ENCODE measurements at regions not wholly inside any gene's neighbourhood (a gene's known extent, or its start where the extent isn't known, plus 50 kb on each side); places are given as distances from the start of the nearest gene placed in this dataset.

DNA sequence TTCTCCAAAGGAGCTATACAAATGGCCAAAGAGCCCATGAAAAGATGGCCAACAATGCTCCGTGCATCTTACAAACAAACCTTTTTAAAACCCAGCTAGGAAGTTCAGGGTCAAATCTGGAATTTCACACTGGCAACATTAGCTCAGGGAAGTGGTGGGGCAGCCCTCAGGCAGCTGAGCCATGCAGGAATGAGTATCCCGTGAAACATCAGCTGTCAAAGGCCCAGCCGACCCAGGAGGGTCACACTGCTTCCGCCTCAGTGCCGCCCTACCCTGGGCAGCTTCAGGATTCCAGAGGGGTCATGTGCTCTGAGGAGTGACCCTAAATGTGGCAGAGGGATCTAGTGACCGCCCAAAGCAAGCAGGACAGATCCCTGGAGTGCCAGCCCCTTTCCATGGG is 73.4 kb downstream of the LINC01488 start:
- peaks cover 4% of the 10 kb centered on the region; the same call in 2 of the 3 replicates for H3K36me3 Mint-ChIP-seq (ENCODE audit: low read depth)
- ATAC-seq = no peak; the same call in 2 of the 3 replicates

DNA sequence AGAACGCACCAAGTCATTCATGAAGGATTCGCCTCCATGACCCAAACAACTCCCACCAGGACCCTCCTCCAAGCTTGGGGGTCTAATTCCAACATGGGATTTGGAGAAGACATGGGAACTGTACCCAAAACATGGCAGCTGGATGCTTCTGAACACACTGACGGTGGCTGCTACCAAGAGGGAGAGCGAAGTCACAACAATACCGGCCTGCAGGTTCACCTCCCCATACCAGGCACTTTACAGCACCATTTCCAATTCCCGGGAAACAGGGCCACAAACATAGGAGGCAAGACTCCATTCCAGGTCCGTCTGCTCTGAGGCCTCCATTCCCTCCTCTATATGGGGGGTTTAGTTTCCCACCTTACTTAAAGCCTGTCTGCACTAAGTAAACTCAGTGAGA is 75.8 kb downstream of the LINC01488 start:
- Histone ChIP-seq H2AFZ (no peak overlapping the region), H3K4me1 (ENCODE audit: insufficient read depth) (no peaks in the 10 kb centered on the region), H3K4me2 (no peak overlapping the region), H3K27me3 (ENCODE audit: insufficient read depth) (no peaks in the 10 kb centered on the region), H3F3A (replicated peaks; ENCODE audit: low read depth) (no peaks in the 10 kb centered on the region), H3K4me3 (no peak overlapping the region), H4K20me1 (replicated peaks; ENCODE audit: insufficient read depth) (no peaks in the 10 kb centered on the region), H3K79me2 (replicated peaks; ENCODE audit: insufficient read depth) (no peaks in the 10 kb centered on the region), H3K9me2 (ENCODE audit: insufficient read depth) (no peaks in the 10 kb centered on the region), H3K36me3 (ENCODE audit: insufficient read depth) (no peaks in the 10 kb centered on the region), H3K27ac (ENCODE audit: low read depth) (no peak overlapping the region)
- DNase-seq (ENCODE audit: low spot score) = no peak
- peaks cover 2% of the 10 kb centered on the region; the same call in 1 of the 3 replicates for H3K9me3 Mint-ChIP-seq
- H3K4me3 Mint-ChIP-seq = no peak overlapping the region
- H3K4me1 Mint-ChIP-seq = no peaks in the 10 kb centered on the region
- ATAC-seq = no peak
- H3K27me3 Mint-ChIP-seq (ENCODE audit: insufficient read depth, low read depth, poor library complexity) = peaks cover 6% of the 10 kb centered on the region
- no peak overlapping the region for H3K27ac Mint-ChIP-seq
- H3K36me3 Mint-ChIP-seq (ENCODE audit: low read depth) = no peaks in the 10 kb centered on the region
- TF ChIP-seq POLR2AphosphoS5 (IDR thresholded peaks at IDR 0.05; ENCODE audit: low read depth) (no peak), ZNF331 (CRISPR knock-in tag; IDR thresholded peaks at IDR 0.05; ENCODE audit: low read depth) (no peak), EZH2phosphoT487 (IDR thresholded peaks at IDR 0.05; ENCODE audit: unreplicated experiment) (no peak), ZNF114 (CRISPR knock-in tag; IDR thresholded peaks at IDR 0.05) (no peak), ZNF462 (CRISPR knock-in tag; IDR thresholded peaks at IDR 0.05) (no peak), EZH2 (IDR thresholded peaks at IDR 0.05; ENCODE audit: low read depth, unreplicated experiment) (no peak), JUNB (IDR thresholded peaks at IDR 0.05; ENCODE audit: unreplicated experiment) (no peak)
- TF ChIP-seq, protein P1, sequence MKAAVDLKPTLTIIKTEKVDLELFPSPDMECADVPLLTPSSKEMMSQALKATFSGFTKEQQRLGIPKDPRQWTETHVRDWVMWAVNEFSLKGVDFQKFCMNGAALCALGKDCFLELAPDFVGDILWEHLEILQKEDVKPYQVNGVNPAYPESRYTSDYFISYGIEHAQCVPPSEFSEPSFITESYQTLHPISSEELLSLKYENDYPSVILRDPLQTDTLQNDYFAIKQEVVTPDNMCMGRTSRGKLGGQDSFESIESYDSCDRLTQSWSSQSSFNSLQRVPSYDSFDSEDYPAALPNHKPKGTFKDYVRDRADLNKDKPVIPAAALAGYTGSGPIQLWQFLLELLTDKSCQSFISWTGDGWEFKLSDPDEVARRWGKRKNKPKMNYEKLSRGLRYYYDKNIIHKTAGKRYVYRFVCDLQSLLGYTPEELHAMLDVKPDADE (IDR thresholded peaks at IDR 0.05) = no peak
- TF ChIP-seq, protein P2, sequence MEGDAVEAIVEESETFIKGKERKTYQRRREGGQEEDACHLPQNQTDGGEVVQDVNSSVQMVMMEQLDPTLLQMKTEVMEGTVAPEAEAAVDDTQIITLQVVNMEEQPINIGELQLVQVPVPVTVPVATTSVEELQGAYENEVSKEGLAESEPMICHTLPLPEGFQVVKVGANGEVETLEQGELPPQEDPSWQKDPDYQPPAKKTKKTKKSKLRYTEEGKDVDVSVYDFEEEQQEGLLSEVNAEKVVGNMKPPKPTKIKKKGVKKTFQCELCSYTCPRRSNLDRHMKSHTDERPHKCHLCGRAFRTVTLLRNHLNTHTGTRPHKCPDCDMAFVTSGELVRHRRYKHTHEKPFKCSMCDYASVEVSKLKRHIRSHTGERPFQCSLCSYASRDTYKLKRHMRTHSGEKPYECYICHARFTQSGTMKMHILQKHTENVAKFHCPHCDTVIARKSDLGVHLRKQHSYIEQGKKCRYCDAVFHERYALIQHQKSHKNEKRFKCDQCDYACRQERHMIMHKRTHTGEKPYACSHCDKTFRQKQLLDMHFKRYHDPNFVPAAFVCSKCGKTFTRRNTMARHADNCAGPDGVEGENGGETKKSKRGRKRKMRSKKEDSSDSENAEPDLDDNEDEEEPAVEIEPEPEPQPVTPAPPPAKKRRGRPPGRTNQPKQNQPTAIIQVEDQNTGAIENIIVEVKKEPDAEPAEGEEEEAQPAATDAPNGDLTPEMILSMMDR (conservative IDR thresholded peaks at IDR 0.05; ENCODE audit: low read depth in 2 of 2) = no peak

More for the DNA sequence above, 73.4 kb downstream of the LINC01488 start:
- Mint-ChIP-seq H3K4me3 (no peak overlapping the region), H3K27me3 (ENCODE audit: insufficient read depth, low read depth, poor library complexity) (peaks cover 6% of the 10 kb centered on the region), H3K27ac (no peak overlapping the region), H3K4me1 (no peaks in the 10 kb centered on the region), H3K9me3 (peaks cover 12% of the 10 kb centered on the region)
- H2AFZ ChIP-seq = no peak overlapping the region
- no peak overlapping the region for H3K4me3 ChIP-seq
- H4K20me1 ChIP-seq (replicated peaks; ENCODE audit: insufficient read depth) = no peaks in the 10 kb centered on the region
- no peaks in the 10 kb centered on the region for H3K9me2 ChIP-seq (ENCODE audit: insufficient read depth)
- TF ChIP-seq STAT1 (IDR thresholded peaks at IDR 0.05; ENCODE audit: unreplicated experiment) = no peak
- TF ChIP-seq JUNB (IDR thresholded peaks at IDR 0.05; ENCODE audit: unreplicated experiment) = no peak
- TF ChIP-seq EZH2phosphoT487 (IDR thresholded peaks at IDR 0.05; ENCODE audit: unreplicated experiment) = no peak
- DNase-seq (ENCODE audit: low spot score) = no peak
- H3K27me3 ChIP-seq (ENCODE audit: insufficient read depth) = no peaks in the 10 kb centered on the region
- no peak overlapping the region for H3K4me2 ChIP-seq
- H3K36me3 ChIP-seq (ENCODE audit: insufficient read depth) = no peaks in the 10 kb centered on the region
- no peak overlapping the region for H3K27ac ChIP-seq (ENCODE audit: low read depth)
- no peaks in the 10 kb centered on the region for H3F3A ChIP-seq (replicated peaks; ENCODE audit: low read depth)
- no peaks in the 10 kb centered on the region for H3K79me2 ChIP-seq (replicated peaks; ENCODE audit: insufficient read depth)
- H3K4me1 ChIP-seq (ENCODE audit: insufficient read depth) = no peaks in the 10 kb centered on the region
